K562 (cell line): ENCODE measurements at regions not wholly inside any gene's neighbourhood (a gene's known extent, or its start where the extent isn't known, plus 50 kb on each side); places are given as distances from the start of the nearest gene placed in this dataset.

Source experiments
- ATAC-seq: fragments of 200-7000 bp; cut with Tn5 transposase; 3 replicates; pipeline ENCODE4 v1.9.1; 2020; ENCODE audit warnings: moderate library complexity
- BruUV-seq: library from RNA; stranded (reverse); fragments of 400-500 nt; replicated peaks from 2 replicates; lab custom pipeline; 2021; lab: Mats Ljungman, UMichigan
- CTCF ChIA-PET: fragments of 300-600 bp; formaldehyde crosslinking; extraction: SDS; loops from one replicate; lab custom pipeline; 2021; ENCODE audit warnings: low intra/inter-chr PET ratio; lab: Yijun Ruan, JAX
- POLR2A ChIA-PET: fragments of 300-600, 350-650 bp; sonication (Branson Sonifier 250); formaldehyde crosslinking; extraction: SDS; loops from one replicate; lab custom pipeline; 2021; ENCODE audit warnings: antibody characterized with exemption, inconsistent platforms; lab: Yijun Ruan, JAX
- DNase-seq, 4 experiments: peaks; one replicate each; pipeline versions ENCODE4 v3.0.0 to v3.0.0-alpha.2; 2011 to 2018; ENCODE audit warnings: low spot score in 3 of 4, mixed read lengths in 3 of 4; ENCODE audit errors: extremely low read depth in 1 of 4
- FAIRE-seq: peaks from 2 replicates; lab custom pipeline; 2011; peaks lifted over from hg19 to GRCh38; lab: Jason Lieb, UNC
- H2AFZ ChIP-seq: 2 replicates; pipeline ENCODE4 v1.6.0; 2011; ENCODE audit warnings: low read depth, low read length, control low read depth, inconsistent platforms
- H3K27ac ChIP-seq: fragments of 200-600 bp; 3 replicates; pipeline ENCODE4 v1.8.0; 2011; ENCODE audit warnings: low read depth, mild to moderate bottlenecking, control low read depth, inconsistent platforms, low read length, moderate library complexity, mixed read lengths; ENCODE audit errors: extremely low read depth
- H3K27me3 ChIP-seq, 2 experiments: fragments of 300-600 bp in 1 of 2; 2 replicates in 1 of 2; 3 replicates in 1 of 2; pipeline versions ENCODE4 v1.6.0 to v1.8.0; 2011; ENCODE audit warnings: inconsistent platforms in 2 of 2, low read length in 2 of 2, mild to moderate bottlenecking in 1 of 2, mixed read lengths in 1 of 2, moderate library complexity in 1 of 2; ENCODE audit not compliant: control insufficient read depth in 2 of 2, insufficient read depth in 2 of 2
- H3K36me3 ChIP-seq: fragments of 300-600 bp; 3 replicates; pipeline ENCODE4 v1.8.0; 2011; ENCODE audit warnings: mild to moderate bottlenecking, low read length, inconsistent platforms; ENCODE audit not compliant: control insufficient read depth, insufficient read depth
- H3K4me1 ChIP-seq, 2 experiments: fragments of 200-600 bp in 1 of 2; replicated peaks in 1 of 2; 2 replicates in 1 of 2; 3 replicates in 1 of 2; pipeline versions ENCODE4 v1.5.1 to v1.8.0; 2011; ENCODE audit warnings: inconsistent platforms in 2 of 2, low read length in 2 of 2, mild to moderate bottlenecking in 1 of 2, mixed read lengths in 1 of 2, moderate library complexity in 1 of 2; ENCODE audit not compliant: control insufficient read depth in 2 of 2, insufficient read depth in 2 of 2
- H3K4me2 ChIP-seq: 2 replicates; pipeline ENCODE4 v1.6.1; 2011; ENCODE audit warnings: low read length, control low read depth, inconsistent platforms, mixed read lengths; ENCODE audit not compliant: insufficient read depth
- H3K4me3 ChIP-seq: fragments of 200-600 bp; sonication (generic), shearing (Covaris generic); 2 replicates; pipeline ENCODE4 v1.5.1; 2016; ENCODE audit warnings: control low read depth, inconsistent platforms
- H3K79me2 ChIP-seq: fragments of 200-600 bp; 3 replicates; pipeline ENCODE4 v1.8.0; 2011; ENCODE audit warnings: low read length, inconsistent platforms; ENCODE audit not compliant: control insufficient read depth, insufficient read depth
- H3K9ac ChIP-seq, 2 experiments: 2 replicates each; pipeline versions ENCODE4 v1.6.0 to v1.6.1; 2011; ENCODE audit warnings: low read depth in 2 of 2, low read length in 2 of 2, control low read depth in 1 of 2, inconsistent platforms in 1 of 2, mild to moderate bottlenecking in 1 of 2, mixed read lengths in 1 of 2; ENCODE audit not compliant: insufficient read depth in 1 of 2
- H3K9me1 ChIP-seq: one replicate; pipeline ENCODE4 v1.6.0; 2011; ENCODE audit warnings: inconsistent platforms, mild to moderate bottlenecking, low read length, moderate library complexity; ENCODE audit not compliant: control insufficient read depth, insufficient read depth
- H3K9me3 ChIP-seq: replicated peaks from 2 replicates; pipeline ENCODE4 v1.5.1; 2011; ENCODE audit warnings: low read depth, low read length, inconsistent platforms; ENCODE audit not compliant: control insufficient read depth, insufficient read depth
- H4K20me1 ChIP-seq: replicated peaks from 2 replicates; pipeline ENCODE4 v1.6.1; 2011; ENCODE audit warnings: low read length, inconsistent platforms, mixed read lengths; ENCODE audit not compliant: control insufficient read depth, insufficient read depth
- ARID4B ChIP-seq: sonication (generic); formaldehyde crosslinking; IDR thresholded peaks from 2 replicates; pipeline ENCODE4 v1.8.0; 2022; ENCODE audit warnings: mild to moderate bottlenecking, missing genetic modification reagents
- CREM ChIP-seq: IDR thresholded peaks from 2 replicates; pipeline ENCODE4 v1.6.1; 2014; ENCODE audit warnings: antibody characterized with exemption, low read depth
- EP400 ChIP-seq: fragments of 450-650 bp; IDR thresholded peaks from 2 replicates; pipeline ENCODE4 v1.6.1; 2017; ENCODE audit warnings: antibody characterized with exemption, mild to moderate bottlenecking, moderate library complexity
- ESRRB ChIP-seq: fragments of 250-450 bp; sonication (Bioruptor Pico); IDR thresholded peaks from 2 replicates; pipeline ENCODE4 v1.5.0; 2020; ENCODE audit warnings: mild to moderate bottlenecking, moderate library complexity, borderline replicate concordance
- FOXM1 ChIP-seq, 2 experiments: fragments of 450-650 bp in 1 of 2; sonication (generic) in 1 of 2; formaldehyde crosslinking in 1 of 2; IDR thresholded peaks; 2 replicates each; pipeline versions ENCODE4 v1.6.1 to v1.9.0; 2017 to 2022; ENCODE audit warnings: low read depth in 2 of 2, mild to moderate bottlenecking in 2 of 2, missing genetic modification reagents in 1 of 2, moderate library complexity in 1 of 2
- HNRNPLL ChIP-seq: fragments of 200-400 bp; formaldehyde crosslinking; IDR thresholded peaks from 2 replicates; pipeline ENCODE4 v1.6.1; 2017; ENCODE audit warnings: low read length, low read depth, mild to moderate bottlenecking; ENCODE audit not compliant: poor library complexity, severe bottlenecking
- L3MBTL2 ChIP-seq: fragments of 450-650 bp; IDR thresholded peaks from 2 replicates; pipeline ENCODE4 v1.6.1; 2016; ENCODE audit warnings: mild to moderate bottlenecking, moderate library complexity
- SP2 ChIP-seq: IDR thresholded peaks from 2 replicates; pipeline ENCODE4 v1.6.1; 2011; ENCODE audit warnings: mild to moderate bottlenecking, low read depth, low read length, moderate library complexity; ENCODE audit not compliant: poor library complexity, severe bottlenecking; ENCODE audit errors: extremely low read depth
- ZBTB43 ChIP-seq: sonication (generic); formaldehyde crosslinking; IDR thresholded peaks from 2 replicates; pipeline ENCODE4 v1.8.0; 2023; ENCODE audit warnings: mild to moderate bottlenecking, missing genetic modification reagents
- ZNF347 ChIP-seq: fragments of 450-650 bp; formaldehyde crosslinking; IDR thresholded peaks from 2 replicates; pipeline ENCODE4 v1.4.0; 2020; ENCODE audit warnings: low read depth, mild to moderate bottlenecking, moderate library complexity
- ZNF785 ChIP-seq: fragments of 250-450 bp; sonication (Bioruptor Pico); IDR thresholded peaks from 2 replicates; pipeline ENCODE4 v1.4.0; 2020; ENCODE audit warnings: mild to moderate bottlenecking
- WGBS: fragments of 100-300 bp; shearing (Covaris generic); methylation state at CpG from one replicate; pipeline ENCODE4 v1.1.6; 2016; ENCODE audit warnings: low coverage, mixed read lengths; ENCODE audit not compliant: insufficient coverage; ENCODE audit errors: missing lambda C conversion rate; 5-methylcytosine and 5-hydroxymethylcytosine counted together
- in situ Hi-C: fragments of 300-500 bp; cut with MboI; formaldehyde crosslinking; loops from 4 replicates; pipeline ENCODE4 v1.15.0; 2018; ENCODE audit warnings: inconsistent platforms, mixed read lengths
- intact Hi-C: fragments of 100-400 bp; cut with micrococcal nuclease; formaldehyde crosslinking; loops from 2 replicates; pipeline ENCODE4 v1.14.2; 2022
- TF ChIP-seq, protein P1 (sequence below): fragments of 250-450 bp; sonication (Bioruptor Pico); IDR thresholded peaks from 2 replicates; pipeline ENCODE4 v1.5.0; 2020; ENCODE audit warnings: mild to moderate bottlenecking, borderline replicate concordance

DNA sequence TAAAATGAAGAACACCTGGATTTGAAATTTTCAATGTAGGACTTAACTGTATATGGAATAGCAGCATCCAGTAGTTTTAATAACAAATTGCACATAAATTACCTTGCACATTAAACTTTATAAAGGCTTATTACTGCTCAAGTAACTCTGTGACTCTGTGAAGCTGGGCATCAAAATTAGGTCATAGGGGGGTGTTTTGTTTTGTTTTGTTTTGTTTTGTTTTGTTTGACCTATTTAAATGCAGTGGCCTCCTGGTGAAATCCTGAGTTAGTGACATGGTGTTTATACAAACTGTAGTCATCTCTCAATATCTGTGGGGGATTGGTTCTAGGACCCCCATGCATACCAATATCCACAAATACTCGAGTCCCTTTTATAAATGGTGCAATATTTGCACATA is 51.9 kb upstream of the ADAD1 start:
- Histone ChIP-seq H3K9ac (no peak overlapping the region), H3K4me1 (no peaks in the 10 kb centered on the region), H3K27me3 (no peaks in the 10 kb centered on the region), H2AFZ (no peak overlapping the region), H3K4me2 (no peak overlapping the region), H3K9me1 (no peaks in the 10 kb centered on the region), H3K27ac (no peak overlapping the region), H4K20me1 (no peaks in the 10 kb centered on the region), H3K4me3 (no peak overlapping the region)
- ATAC-seq, result no peak
- DNase-seq, result no peak
- POLR2A ChIA-PET, result no interaction called here
- no TSS peak for BruUV-seq
- intact Hi-C loops, result no loop called here
- in situ Hi-C loops, result no loop called here
- no peak for FAIRE-seq
- TF ChIP-seq FOXM1 (IDR thresholded peaks at IDR 0.05; ENCODE audit: low read depth), result no peak
- no peak for TF ChIP-seq FOXM1 (CRISPR knock-in tag; IDR thresholded peaks at IDR 0.05; ENCODE audit: low read depth)
- no peak for TF ChIP-seq ZNF347 (CRISPR knock-in tag)
- no peak for TF ChIP-seq ZBTB43 (CRISPR knock-in tag)
- TF ChIP-seq ESRRB (CRISPR knock-in tag), result no peak
- TF ChIP-seq L3MBTL2, result no peak
- no peak for TF ChIP-seq ZNF785 (CRISPR knock-in tag)
- no peak for TF ChIP-seq SP2
- no peak for TF ChIP-seq ARID4B (CRISPR knock-in tag)
- no peak for TF ChIP-seq CREM
- TF ChIP-seq EP400, result no peak
- TF ChIP-seq, protein P1, sequence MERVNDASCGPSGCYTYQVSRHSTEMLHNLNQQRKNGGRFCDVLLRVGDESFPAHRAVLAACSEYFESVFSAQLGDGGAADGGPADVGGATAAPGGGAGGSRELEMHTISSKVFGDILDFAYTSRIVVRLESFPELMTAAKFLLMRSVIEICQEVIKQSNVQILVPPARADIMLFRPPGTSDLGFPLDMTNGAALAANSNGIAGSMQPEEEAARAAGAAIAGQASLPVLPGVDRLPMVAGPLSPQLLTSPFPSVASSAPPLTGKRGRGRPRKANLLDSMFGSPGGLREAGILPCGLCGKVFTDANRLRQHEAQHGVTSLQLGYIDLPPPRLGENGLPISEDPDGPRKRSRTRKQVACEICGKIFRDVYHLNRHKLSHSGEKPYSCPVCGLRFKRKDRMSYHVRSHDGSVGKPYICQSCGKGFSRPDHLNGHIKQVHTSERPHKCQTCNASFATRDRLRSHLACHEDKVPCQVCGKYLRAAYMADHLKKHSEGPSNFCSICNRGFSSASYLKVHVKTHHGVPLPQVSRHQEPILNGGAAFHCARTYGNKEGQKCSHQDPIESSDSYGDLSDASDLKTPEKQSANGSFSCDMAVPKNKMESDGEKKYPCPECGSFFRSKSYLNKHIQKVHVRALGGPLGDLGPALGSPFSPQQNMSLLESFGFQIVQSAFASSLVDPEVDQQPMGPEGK (CRISPR knock-in tag), result no peak
- no peak for TF ChIP-seq HNRNPLL
- TF ChIP-seq, all 486 proteins: peak for 0
- CTCF ChIA-PET, result no interaction called here
- Histone ChIP-seq H3K36me3 (no peaks in the 10 kb centered on the region; the same call in 2 of the 3 replicates), H3K79me2 (no peaks in the 10 kb centered on the region), H3K9me3 (no peaks in the 10 kb centered on the region)
- 50% methylated on average over 1 of the region's 1 CpG for WGBS
